Trophoblast cell (in vitro differentiated cells and primary cell): ENCODE measurements at regions not wholly inside any gene's neighbourhood (a gene's known extent, or its start where the extent isn't known, plus 50 kb on each side); places are given as distances from the start of the nearest gene placed in this dataset.

Source experiments
- DNase-seq, 2 donors: peaks; one replicate each; pipeline ENCODE4 v3.0.0-alpha.2; 2016
- H2AFZ ChIP-seq: 2 replicates; pipeline ENCODE4 v1.6.1; 2013; ENCODE audit warnings: low read length, moderate library complexity, mild to moderate bottlenecking; ENCODE audit not compliant: insufficient read depth, poor library complexity
- H2AK5ac ChIP-seq: 2 replicates; pipeline ENCODE4 v1.6.1; 2013; ENCODE audit warnings: mild to moderate bottlenecking, low read length
- H2BK120ac ChIP-seq: 2 replicates; pipeline ENCODE4 v1.6.1; 2013; ENCODE audit warnings: low read length, mild to moderate bottlenecking, moderate library complexity; ENCODE audit not compliant: insufficient read depth, poor library complexity
- H2BK12ac ChIP-seq: 2 replicates; pipeline ENCODE4 v1.6.1; 2013; ENCODE audit warnings: mild to moderate bottlenecking, low read length, moderate library complexity
- H2BK5ac ChIP-seq: 2 replicates; pipeline ENCODE4 v1.6.1; 2013; ENCODE audit warnings: low read length, low read depth, moderate library complexity, mild to moderate bottlenecking; ENCODE audit not compliant: poor library complexity
- H3K14ac ChIP-seq: 2 replicates; pipeline ENCODE4 v1.6.1; 2013; ENCODE audit warnings: mild to moderate bottlenecking, low read length
- H3K18ac ChIP-seq: 2 replicates; pipeline ENCODE4 v1.6.1; 2013; ENCODE audit warnings: mild to moderate bottlenecking, low read length
- H3K23ac ChIP-seq: 2 replicates; pipeline ENCODE4 v1.6.1; 2013; ENCODE audit warnings: low read length
- H3K27ac ChIP-seq: 2 replicates; pipeline ENCODE4 v1.5.1; 2013; ENCODE audit warnings: low read depth, mild to moderate bottlenecking, inconsistent platforms, low read length, moderate library complexity
- H3K27me3 ChIP-seq: 2 replicates; pipeline ENCODE4 v1.6.1; 2013; ENCODE audit warnings: inconsistent platforms, mild to moderate bottlenecking, low read length, moderate library complexity; ENCODE audit not compliant: insufficient read depth
- H3K36me3 ChIP-seq, 2 experiments: 1 replicate in 1 of 2; 2 replicates in 1 of 2; pipeline ENCODE4 v1.6.1; 2013; ENCODE audit warnings: low read length in 2 of 2, mild to moderate bottlenecking in 2 of 2, moderate library complexity in 1 of 2; ENCODE audit not compliant: insufficient read depth in 2 of 2, control insufficient read depth in 1 of 2
- H3K4ac ChIP-seq: 2 replicates; pipeline ENCODE4 v1.6.1; 2013; ENCODE audit warnings: low read depth, mild to moderate bottlenecking, low read length, moderate library complexity
- H3K4me1 ChIP-seq, 2 experiments: 1 replicate in 1 of 2; 2 replicates in 1 of 2; pipeline ENCODE4 v1.6.1; 2013; ENCODE audit warnings: low read length in 2 of 2, mild to moderate bottlenecking in 2 of 2, moderate library complexity in 1 of 2; ENCODE audit not compliant: insufficient read depth in 2 of 2, control insufficient read depth in 1 of 2
- H3K4me2 ChIP-seq: 2 replicates; pipeline ENCODE4 v1.6.1; 2013; ENCODE audit warnings: inconsistent platforms, mild to moderate bottlenecking, low read length, moderate library complexity
- H3K4me3 ChIP-seq: 2 replicates; pipeline ENCODE4 v1.5.1; 2013; ENCODE audit warnings: mild to moderate bottlenecking, low read depth, low read length, inconsistent platforms
- H3K79me1 ChIP-seq: one replicate; pipeline ENCODE4 v1.6.1; 2013; ENCODE audit warnings: low read length
- H3K79me2 ChIP-seq: 2 replicates; pipeline ENCODE4 v1.6.1; 2013; ENCODE audit warnings: low read length, mild to moderate bottlenecking; ENCODE audit not compliant: control insufficient read depth, insufficient read depth, poor library complexity
- H3K9ac ChIP-seq: 2 replicates; pipeline ENCODE4 v1.6.1; 2013; ENCODE audit warnings: mild to moderate bottlenecking, low read length
- H3K9me3 ChIP-seq: 2 replicates; pipeline ENCODE4 v1.6.1; 2013; ENCODE audit warnings: low read depth, mild to moderate bottlenecking, control low read depth, inconsistent platforms, low read length; ENCODE audit not compliant: insufficient read depth
- H4K12ac ChIP-seq: 2 replicates; pipeline ENCODE4 v1.6.1; 2013; ENCODE audit warnings: low read depth, mild to moderate bottlenecking, low read length, moderate library complexity
- H4K8ac ChIP-seq: 2 replicates; pipeline ENCODE4 v1.6.1; 2013; ENCODE audit warnings: low read depth, mild to moderate bottlenecking, low read length, moderate library complexity
- H4K91ac ChIP-seq: one replicate; pipeline ENCODE4 v1.6.1; 2013; ENCODE audit warnings: low read depth, mild to moderate bottlenecking, low read length, moderate library complexity
- WGBS: extraction: QIAGEN DNeasy Blood & Tissue Kit; methylation state at CpG from one replicate; pipeline ENCODE4 v1.1.7; 2013; ENCODE audit warnings: missing lambda C conversion rate; ENCODE audit not compliant: insufficient read length, insufficient coverage; ENCODE audit errors: extremely low coverage; 5-methylcytosine and 5-hydroxymethylcytosine counted together

DNA sequence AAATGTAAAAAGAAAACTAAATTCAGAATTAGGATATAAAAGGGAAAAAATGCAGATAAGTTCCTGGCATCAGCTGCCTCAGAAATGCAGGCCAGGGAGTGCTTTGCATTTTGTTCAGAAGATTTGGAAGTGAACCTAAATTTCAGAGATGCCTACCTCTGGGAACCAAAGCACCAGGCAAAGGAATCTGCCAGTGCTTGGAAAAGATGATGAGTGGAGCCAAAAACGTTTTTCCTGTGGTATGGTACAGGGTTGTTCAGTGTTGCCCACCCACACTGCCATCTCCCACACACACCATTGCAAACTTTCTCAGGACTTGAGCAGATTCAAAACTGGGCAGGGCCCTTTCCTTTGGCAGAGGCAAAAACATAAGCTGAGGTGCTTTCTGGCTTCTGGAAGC, 349.5 kb downstream of the TGFB2 start:
- no peak overlapping the region for H4K91ac ChIP-seq
- H3K18ac ChIP-seq, result no peak overlapping the region
- H3K9me3 ChIP-seq, result no peaks in the 10 kb centered on the region
- no CpG with 5 or more reads among the region's 1 CpG for WGBS
- H4K8ac ChIP-seq, result no peak overlapping the region
- H3K27me3 ChIP-seq, result no peaks in the 10 kb centered on the region
- no peak overlapping the region for H4K12ac ChIP-seq
- no peak overlapping the region for H3K27ac ChIP-seq
- no peak overlapping the region for H2BK12ac ChIP-seq
- no peaks in the 10 kb centered on the region for H3K79me1 ChIP-seq
- no peak overlapping the region for H2BK120ac ChIP-seq
- no peaks in the 10 kb centered on the region for H3K36me3 ChIP-seq
- no peak overlapping the region for H3K4me2 ChIP-seq
- DNase-seq, result no peak
- no peaks in the 10 kb centered on the region for H3K79me2 ChIP-seq
- H3K4ac ChIP-seq, result no peak overlapping the region
- H3K4me3 ChIP-seq, result no peak overlapping the region
- H2BK5ac ChIP-seq, result no peak overlapping the region
- H3K4me1 ChIP-seq, result no peaks in the 10 kb centered on the region
- H2AFZ ChIP-seq, result no peak overlapping the region
- H3K14ac ChIP-seq, result no peak overlapping the region
- H3K9ac ChIP-seq, result no peak overlapping the region
- H2AK5ac ChIP-seq, result no peak overlapping the region
- no peak overlapping the region for H3K23ac ChIP-seq

DNA sequence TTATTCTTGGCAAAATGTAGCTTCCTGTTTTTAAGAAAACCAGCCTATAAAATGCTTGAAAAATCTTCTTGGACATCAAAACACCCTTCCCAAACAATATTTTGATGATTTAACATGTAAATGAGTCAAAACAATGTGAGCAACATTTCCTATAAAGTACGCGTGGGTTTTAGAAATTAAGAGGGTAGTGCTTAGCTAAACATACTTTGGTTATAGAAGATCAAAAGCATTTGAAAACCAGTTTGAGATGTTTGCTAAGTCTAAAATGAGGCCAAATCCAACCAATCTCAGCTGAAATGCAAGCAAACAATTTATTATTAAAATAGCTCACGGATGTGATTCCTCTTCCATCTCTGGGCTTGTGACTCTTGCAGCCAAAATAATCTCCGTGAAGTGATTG, 350.4 kb downstream of the TGFB2 start:
- Histone ChIP-seq H2BK12ac (no peak overlapping the region), H3K4me2 (no peak overlapping the region)
- no peak for DNase-seq

DNA sequence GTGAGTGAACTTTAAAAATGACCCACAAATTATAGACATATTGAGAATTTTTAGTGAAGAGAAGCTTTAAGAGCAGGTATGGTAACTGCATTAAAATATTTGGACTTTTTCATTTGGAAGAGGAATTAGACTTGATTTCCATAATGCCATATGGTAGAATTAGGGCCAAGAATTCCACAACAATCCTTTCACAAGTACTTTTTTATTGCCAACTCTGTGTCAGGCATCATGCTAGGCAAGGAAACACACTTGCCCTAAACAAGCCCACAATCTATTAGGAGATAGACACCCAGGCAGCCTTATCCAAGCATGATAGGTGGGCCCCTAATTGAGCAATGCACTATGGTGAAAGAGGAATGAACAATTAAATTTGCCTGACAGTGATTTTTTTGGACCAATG, 353.0 kb downstream of the TGFB2 start:
- Histone ChIP-seq H4K91ac (no peak overlapping the region), H3K18ac (no peak overlapping the region), H2AK5ac (no peak overlapping the region), H3K4me3 (no peak overlapping the region), H3K36me3 (no peaks in the 10 kb centered on the region), H3K27me3 (no peaks in the 10 kb centered on the region), H3K23ac (no peak overlapping the region), H3K9me3 (no peaks in the 10 kb centered on the region), H2AFZ (no peak overlapping the region), H2BK120ac (no peak overlapping the region), H3K79me2 (no peaks in the 10 kb centered on the region), H3K14ac (no peak overlapping the region), H3K4me2 (no peak overlapping the region), H3K4ac (no peak overlapping the region), H4K12ac (no peak overlapping the region), H2BK5ac (no peak overlapping the region), H3K4me1 (no peaks in the 10 kb centered on the region), H3K79me1 (no peaks in the 10 kb centered on the region), H2BK12ac (no peak overlapping the region), H3K27ac (no peak overlapping the region), H4K8ac (no peak overlapping the region), H3K9ac (no peak overlapping the region)
- no peak for DNase-seq

More for the DNA sequence above, 350.4 kb downstream of the TGFB2 start:
- no peak overlapping the region for H4K12ac ChIP-seq
- no peak overlapping the region for H3K4me3 ChIP-seq
- H2AK5ac ChIP-seq, result no peak overlapping the region
- no peaks in the 10 kb centered on the region for H3K9me3 ChIP-seq
- H3K9ac ChIP-seq, result no peak overlapping the region
- no peaks in the 10 kb centered on the region for H3K79me1 ChIP-seq
- no peak overlapping the region for H4K91ac ChIP-seq
- no peak overlapping the region for H2BK120ac ChIP-seq
- H2AFZ ChIP-seq, result no peak overlapping the region
- no peak overlapping the region for H3K23ac ChIP-seq
- H3K27ac ChIP-seq, result no peak overlapping the region
- H3K27me3 ChIP-seq, result no peaks in the 10 kb centered on the region
- no peaks in the 10 kb centered on the region for H3K4me1 ChIP-seq
- H2BK5ac ChIP-seq, result no peak overlapping the region
- H3K14ac ChIP-seq, result no peak overlapping the region
- H4K8ac ChIP-seq, result no peak overlapping the region
- no peak overlapping the region for H3K4ac ChIP-seq
- no peaks in the 10 kb centered on the region for H3K79me2 ChIP-seq
- no peaks in the 10 kb centered on the region for H3K36me3 ChIP-seq
- no CpG with 5 or more reads among the region's 4 CpGs for WGBS
- H3K18ac ChIP-seq, result no peak overlapping the region

DNA sequence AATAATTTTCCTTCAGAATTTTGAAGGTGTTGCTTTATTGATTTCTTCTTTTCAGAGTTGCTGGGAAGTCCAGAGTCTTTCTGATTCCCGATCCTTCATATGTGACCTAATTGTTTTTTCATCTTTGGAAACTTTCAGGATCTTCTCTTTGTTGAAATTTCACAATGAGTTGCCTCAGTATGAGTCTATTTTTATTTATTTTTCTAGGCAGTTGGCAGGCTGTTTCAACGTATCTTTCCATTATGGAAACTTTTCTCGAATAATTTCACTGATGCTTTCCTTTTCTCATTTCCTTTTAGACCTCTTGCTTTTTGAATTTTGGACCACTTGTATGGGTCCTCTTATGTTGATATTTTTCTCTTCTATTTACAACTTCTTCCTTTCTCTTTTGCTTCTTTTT, 354.3 kb downstream of the TGFB2 start:
- Histone ChIP-seq H3K79me1 (no peaks in the 10 kb centered on the region), H3K14ac (no peak overlapping the region), H3K27me3 (no peaks in the 10 kb centered on the region), H2BK5ac (no peak overlapping the region), H2BK12ac (no peak overlapping the region), H3K4ac (no peak overlapping the region), H3K36me3 (no peaks in the 10 kb centered on the region), H2AFZ (no peak overlapping the region), H2AK5ac (no peak overlapping the region), H3K27ac (no peak overlapping the region), H3K4me1 (no peaks in the 10 kb centered on the region), H3K9ac (no peak overlapping the region), H2BK120ac (no peak overlapping the region), H3K79me2 (no peaks in the 10 kb centered on the region), H3K4me3 (no peak overlapping the region), H3K18ac (no peak overlapping the region), H3K9me3 (no peaks in the 10 kb centered on the region), H3K23ac (no peak overlapping the region), H3K4me2 (no peak overlapping the region), H4K8ac (no peak overlapping the region), H4K12ac (no peak overlapping the region), H4K91ac (no peak overlapping the region)
- no CpG with 5 or more reads among the region's 3 CpGs for WGBS
- no peak for DNase-seq

DNA sequence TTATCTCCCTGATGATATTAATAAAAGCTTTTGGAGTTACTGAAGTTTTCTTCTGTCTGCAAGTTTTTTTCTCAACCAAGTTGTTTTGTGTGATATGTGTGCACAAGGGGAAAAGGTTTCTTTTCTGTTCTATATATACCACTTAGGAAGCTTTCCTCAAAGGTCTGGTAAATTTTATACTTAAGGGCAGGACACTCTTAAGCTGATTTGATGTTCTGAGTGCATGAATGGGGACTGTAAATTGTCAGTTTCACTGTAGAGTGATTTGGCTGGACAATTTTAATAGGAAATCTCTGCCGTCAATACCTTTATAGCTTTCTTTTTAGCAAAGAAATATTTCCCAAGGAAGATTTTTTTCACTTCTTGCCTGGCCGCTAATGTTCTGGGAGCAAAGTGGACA, 354.7 kb downstream of the TGFB2 start:
- no peak overlapping the region for H3K23ac ChIP-seq
- WGBS, result no CpG with 5 or more reads among the region's 2 CpGs
- H3K4ac ChIP-seq, result no peak overlapping the region
- no peak overlapping the region for H4K91ac ChIP-seq
- no peak overlapping the region for H2BK12ac ChIP-seq
- no peak overlapping the region for H2BK5ac ChIP-seq
- H3K79me1 ChIP-seq, result no peaks in the 10 kb centered on the region
- no peak overlapping the region for H3K27ac ChIP-seq
- no peak overlapping the region for H2BK120ac ChIP-seq
- H3K4me1 ChIP-seq, result no peaks in the 10 kb centered on the region
- H4K12ac ChIP-seq, result no peak overlapping the region
- H3K9ac ChIP-seq, result no peak overlapping the region
- H2AK5ac ChIP-seq, result no peak overlapping the region
- H3K4me2 ChIP-seq, result no peak overlapping the region
- H4K8ac ChIP-seq, result no peak overlapping the region
- H3K36me3 ChIP-seq, result no peaks in the 10 kb centered on the region
- no peak overlapping the region for H2AFZ ChIP-seq
- H3K27me3 ChIP-seq, result no peaks in the 10 kb centered on the region
- no peak overlapping the region for H3K18ac ChIP-seq
- DNase-seq, result no peak
- H3K4me3 ChIP-seq, result no peak overlapping the region
- no peaks in the 10 kb centered on the region for H3K79me2 ChIP-seq
- H3K9me3 ChIP-seq, result no peaks in the 10 kb centered on the region
- H3K14ac ChIP-seq, result no peak overlapping the region
